ENCODE measurements at regions not wholly inside any gene's neighbourhood (a gene's known extent, or its start where the extent isn't known, plus 50 kb on each side); places are given as distances from the start of the nearest gene placed in this dataset.

GRCh38 chr15:100711516-100712021 lies 109.2 kb downstream of the ASB7 start (continued):
- TF ChIP-seq ZNF462 (CRISPR knock-in tag; IDR thresholded peaks at IDR 0.05) (no peak), EZH2phosphoT487 (IDR thresholded peaks at IDR 0.05; ENCODE audit: unreplicated experiment) (no peak), ZNF114 (CRISPR knock-in tag; IDR thresholded peaks at IDR 0.05) (no peak)

GRCh38 chr15:100712226-100712625 lies 109.8 kb downstream of the ASB7 start:
- H3K4me3 ChIP-seq, result no peak overlapping the region
- Mint-ChIP-seq H3K4me3 (no peak overlapping the region), H3K4me1 (no peaks in the 10 kb centered on the region; the same call in 2 of the 3 replicates), H3K9me3 (peaks cover 36% of the 10 kb centered on the region), H3K27me3 (ENCODE audit: insufficient read depth, low read depth, poor library complexity) (peaks cover 3% of the 10 kb centered on the region), H3K36me3 (ENCODE audit: low read depth) (peaks cover 22% of the 10 kb centered on the region), H3K27ac (no peak overlapping the region)
- H3K27ac ChIP-seq (ENCODE audit: low read depth), result no peak overlapping the region
- no peaks in the 10 kb centered on the region for H3K36me3 ChIP-seq (ENCODE audit: insufficient read depth)
- H3K4me1 ChIP-seq (ENCODE audit: insufficient read depth), result no peaks in the 10 kb centered on the region
- ATAC-seq (no peak), DNase-seq (ENCODE audit: low spot score) (no peak)
- 0 out of 2 replicates have a peak, but pooled peaks cover 7% of the 10 kb centered on the region for H3K9me2 ChIP-seq (ENCODE audit: insufficient read depth)
- no peaks in the 10 kb centered on the region for H4K20me1 ChIP-seq (replicated peaks; ENCODE audit: insufficient read depth)
- H3F3A ChIP-seq (replicated peaks; ENCODE audit: low read depth), result no peaks in the 10 kb centered on the region
- no peaks in the 10 kb centered on the region for H3K79me2 ChIP-seq (replicated peaks; ENCODE audit: insufficient read depth)
- H3K4me2 ChIP-seq, result no peak overlapping the region
- H2AFZ ChIP-seq, result no peak overlapping the region
- no peaks in the 10 kb centered on the region for H3K27me3 ChIP-seq (ENCODE audit: insufficient read depth)
- TF ChIP-seq STAT1 (IDR thresholded peaks at IDR 0.05; ENCODE audit: unreplicated experiment), result no peak
- no peak for TF ChIP-seq EZH2 (IDR thresholded peaks at IDR 0.05; ENCODE audit: low read depth, unreplicated experiment)
- no peak for TF ChIP-seq REST (IDR thresholded peaks at IDR 0.05; ENCODE audit: unreplicated experiment)
- TF ChIP-seq ZNF114 (CRISPR knock-in tag; IDR thresholded peaks at IDR 0.05), result no peak
- no peak for TF ChIP-seq POLR2AphosphoS5 (IDR thresholded peaks at IDR 0.05; ENCODE audit: low read depth)
- no peak for TF ChIP-seq ETS1 (IDR thresholded peaks at IDR 0.05)
- no peak for TF ChIP-seq JUNB (IDR thresholded peaks at IDR 0.05; ENCODE audit: unreplicated experiment)
- no peak for TF ChIP-seq ZNF331 (CRISPR knock-in tag; IDR thresholded peaks at IDR 0.05; ENCODE audit: low read depth)
- TF ChIP-seq NANOG (IDR thresholded peaks at IDR 0.05; ENCODE audit: borderline replicate concordance), result no peak
- no peak for TF ChIP-seq CTCF (conservative IDR thresholded peaks at IDR 0.05; ENCODE audit: low read depth in 2 of 2)

Data from GM23338 (cell line).